ENCODE measurements at regions not wholly inside any gene's neighbourhood (a gene's known extent, or its start where the extent isn't known, plus 50 kb on each side); places are given as distances from the start of the nearest gene placed in this dataset.

DNA sequence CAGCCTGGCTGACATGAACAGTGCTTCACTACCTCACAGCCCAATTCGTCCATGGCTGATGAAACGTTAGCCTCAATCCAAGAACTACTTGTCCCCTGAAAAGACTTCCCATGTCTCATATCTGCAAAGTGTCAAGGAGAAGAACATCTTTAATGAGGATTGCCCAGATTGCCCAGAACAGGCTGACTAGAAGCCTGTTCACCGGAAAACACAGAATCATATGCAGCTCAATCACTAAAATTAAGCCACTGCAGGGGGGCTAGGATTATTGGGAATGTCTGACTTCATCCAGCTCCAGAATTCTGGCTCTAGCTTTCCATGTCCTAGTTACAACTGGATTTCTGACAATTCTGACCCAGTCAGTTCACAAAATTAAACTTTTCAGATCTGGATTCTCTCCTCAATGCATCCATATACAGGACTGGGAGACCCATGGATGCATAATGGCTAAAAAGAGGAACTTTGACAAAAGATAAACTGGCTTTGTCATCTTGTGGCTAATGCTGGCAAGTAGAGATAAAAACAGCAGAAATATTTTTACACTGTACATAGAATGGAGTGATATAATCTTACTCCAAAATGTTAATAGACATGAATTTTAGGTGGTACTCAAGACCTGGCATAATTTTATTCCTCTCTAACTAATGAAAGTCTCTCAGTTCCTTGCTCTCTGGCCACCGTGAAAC is 467.0 kb upstream of the POT1 start:
- TF ChIP-seq, protein P1, sequence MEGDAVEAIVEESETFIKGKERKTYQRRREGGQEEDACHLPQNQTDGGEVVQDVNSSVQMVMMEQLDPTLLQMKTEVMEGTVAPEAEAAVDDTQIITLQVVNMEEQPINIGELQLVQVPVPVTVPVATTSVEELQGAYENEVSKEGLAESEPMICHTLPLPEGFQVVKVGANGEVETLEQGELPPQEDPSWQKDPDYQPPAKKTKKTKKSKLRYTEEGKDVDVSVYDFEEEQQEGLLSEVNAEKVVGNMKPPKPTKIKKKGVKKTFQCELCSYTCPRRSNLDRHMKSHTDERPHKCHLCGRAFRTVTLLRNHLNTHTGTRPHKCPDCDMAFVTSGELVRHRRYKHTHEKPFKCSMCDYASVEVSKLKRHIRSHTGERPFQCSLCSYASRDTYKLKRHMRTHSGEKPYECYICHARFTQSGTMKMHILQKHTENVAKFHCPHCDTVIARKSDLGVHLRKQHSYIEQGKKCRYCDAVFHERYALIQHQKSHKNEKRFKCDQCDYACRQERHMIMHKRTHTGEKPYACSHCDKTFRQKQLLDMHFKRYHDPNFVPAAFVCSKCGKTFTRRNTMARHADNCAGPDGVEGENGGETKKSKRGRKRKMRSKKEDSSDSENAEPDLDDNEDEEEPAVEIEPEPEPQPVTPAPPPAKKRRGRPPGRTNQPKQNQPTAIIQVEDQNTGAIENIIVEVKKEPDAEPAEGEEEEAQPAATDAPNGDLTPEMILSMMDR (IDR thresholded peaks at IDR 0.05) = no peak
- TF ChIP-seq POLR2A (IDR thresholded peaks at IDR 0.05) = no peak

Measured in testis (tissue), 2 donors.